Caco-2 (cell line): ENCODE measurements at regions not wholly inside any gene's neighbourhood (a gene's known extent, or its start where the extent isn't known, plus 50 kb on each side); places are given as distances from the start of the nearest gene placed in this dataset.

ENCODE experiments used
- BruUV-seq: library from RNA; stranded (reverse); fragments of 400-500 nt; replicated peaks from 2 replicates; lab custom pipeline; 2021; lab: Mats Ljungman, UMichigan
- CTCF ChIA-PET: fragments of 300-600 bp; sonication (Branson Sonifier 250); formaldehyde crosslinking; loops from one replicate; lab custom pipeline; 2022; ENCODE audit warnings: antibody characterized with exemption; lab: Charles Lee
- POLR2A ChIA-PET: fragments of 300-600 bp; sonication (Branson Sonifier 250); formaldehyde crosslinking; loops from one replicate; lab custom pipeline; 2022; ENCODE audit warnings: antibody characterized with exemption; lab: Charles Lee
- DNase-seq, 2 experiments: peaks; one replicate each; pipeline versions ENCODE4 v3.0.0 to v3.0.0-alpha.2; 2020 to 2022
- H3K27me3 ChIP-seq: replicated peaks from 2 replicates; pipeline ENCODE4 v1.6.0; 2011; ENCODE audit warnings: low read length; ENCODE audit not compliant: control insufficient read depth, insufficient read depth
- H3K36me3 ChIP-seq: 2 replicates; pipeline ENCODE4 v1.5.1; 2011; ENCODE audit warnings: low read length; ENCODE audit not compliant: control insufficient read depth, insufficient read depth
- H3K4me1 ChIP-seq: fragments of 250-450 bp; sonication (Bioruptor Pico); 2 replicates; pipeline ENCODE4 v1.5.1; 2020; ENCODE audit warnings: mild to moderate bottlenecking
- H3K4me3 ChIP-seq: 2 replicates; pipeline ENCODE4 v1.5.1; 2011; ENCODE audit warnings: low read depth, mild to moderate bottlenecking, control low read depth, low read length
- H3K9me3 ChIP-seq: fragments of 250-450 bp; sonication (Bioruptor Pico); 2 replicates; pipeline ENCODE4 v1.5.1; 2020; ENCODE audit warnings: mild to moderate bottlenecking, moderate library complexity
- H3K27ac Mint-ChIP-seq: one replicate; pipeline ENCODE4 v1.8.0; 2022; ENCODE audit warnings: mixed read lengths; ENCODE audit not compliant: unreplicated experiment
- H3K27me3 Mint-ChIP-seq: one replicate; pipeline ENCODE4 v1.8.0; 2022; ENCODE audit warnings: mixed read lengths; ENCODE audit not compliant: insufficient read depth, unreplicated experiment
- H3K36me3 Mint-ChIP-seq: one replicate; pipeline ENCODE4 v1.8.0; 2022; ENCODE audit warnings: mild to moderate bottlenecking, mixed read lengths; ENCODE audit not compliant: insufficient read depth, unreplicated experiment
- H3K4me1 Mint-ChIP-seq: one replicate; pipeline ENCODE4 v1.8.0; 2022; ENCODE audit warnings: low read depth, mixed read lengths; ENCODE audit not compliant: unreplicated experiment
- H3K4me3 Mint-ChIP-seq: one replicate; pipeline ENCODE4 v1.8.0; 2022; ENCODE audit warnings: mild to moderate bottlenecking, moderate library complexity, mixed read lengths; ENCODE audit not compliant: unreplicated experiment
- H3K9me3 Mint-ChIP-seq: one replicate; pipeline ENCODE4 v1.8.0; 2022; ENCODE audit warnings: mixed read lengths; ENCODE audit not compliant: unreplicated experiment
- CTCF ChIP-seq, 2 experiments: fragments of 200-600 bp in 1 of 2; IDR thresholded peaks; 1 replicate in 1 of 2; 2 replicates in 1 of 2; pipeline versions ENCODE4 v1.5.1 to v1.8.0; 2011 to 2022; ENCODE audit warnings: antibody characterized with exemption in 1 of 2, control low read depth in 1 of 2, inconsistent platforms in 1 of 2, low read depth in 1 of 2, low read length in 1 of 2, mild to moderate bottlenecking in 1 of 2, moderate library complexity in 1 of 2; ENCODE audit not compliant: insufficient read depth in 1 of 2, severe bottlenecking in 1 of 2, unreplicated experiment in 1 of 2
- intact Hi-C: fragments of 100-400 bp; cut with micrococcal nuclease; formaldehyde crosslinking; loops from one replicate; pipeline ENCODE4 v1.10.0; 2022; ENCODE audit not compliant: unreplicated experiment

DNA sequence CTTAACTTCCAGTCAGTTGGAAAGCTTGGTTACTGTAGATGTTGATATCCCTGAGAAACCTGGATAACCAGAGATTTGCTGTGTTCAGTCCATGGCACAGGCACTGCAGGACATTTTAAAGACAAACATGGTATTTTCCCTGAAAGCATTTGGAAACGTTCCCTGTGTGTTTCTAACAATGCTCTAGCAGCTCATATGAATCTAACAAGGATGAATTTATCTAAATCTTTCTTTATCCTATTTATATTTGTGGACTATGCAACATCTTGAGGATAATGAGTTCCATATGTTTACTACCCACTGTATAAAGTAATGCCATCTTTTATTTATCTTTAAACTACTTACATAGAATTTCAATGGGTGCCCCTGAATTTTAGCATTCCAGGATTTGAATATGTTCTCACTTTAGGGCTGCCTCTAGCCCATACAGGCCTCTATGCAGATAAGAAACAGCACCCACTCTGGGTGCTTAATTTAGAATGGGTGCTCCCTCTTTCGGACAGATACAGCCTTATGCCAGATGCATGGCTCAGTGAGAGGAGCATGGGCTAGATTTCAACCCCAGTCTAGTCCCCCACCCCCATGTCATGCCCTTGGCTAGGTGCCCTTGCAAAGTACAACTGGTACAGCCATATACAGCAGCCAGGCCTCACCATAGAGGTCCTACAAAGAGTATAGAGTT is 50.6 kb upstream of the NEMP2 start:
- H3K4me3 ChIP-seq = no peak overlapping the region
- POLR2A ChIA-PET = no interaction called here
- no peak overlapping the region for H3K4me3 Mint-ChIP-seq
- H3K36me3 Mint-ChIP-seq = no peaks in the 10 kb centered on the region
- intact Hi-C loops = no loop called here
- H3K9me3 ChIP-seq = no peaks in the 10 kb centered on the region
- H3K27me3 Mint-ChIP-seq = no peaks in the 10 kb centered on the region
- no TSS peak for BruUV-seq
- peaks cover 15% of the 10 kb centered on the region for H3K4me1 ChIP-seq
- TF ChIP-seq CTCF (IDR thresholded peaks at IDR 0.05; ENCODE audit: insufficient read depth in 1 of 2, low read depth in 1 of 2, low read length in 1 of 2, severe bottlenecking in 1 of 2, unreplicated experiment in 1 of 2) = no peak
- H3K9me3 Mint-ChIP-seq = no peaks in the 10 kb centered on the region
- H3K27me3 ChIP-seq = no peaks in the 10 kb centered on the region
- no peaks in the 10 kb centered on the region for H3K36me3 ChIP-seq
- peaks cover 5% of the 10 kb centered on the region for H3K4me1 Mint-ChIP-seq
- H3K27ac Mint-ChIP-seq = no peak overlapping the region
- no peak for DNase-seq
- CTCF ChIA-PET = no interaction called here

DNA sequence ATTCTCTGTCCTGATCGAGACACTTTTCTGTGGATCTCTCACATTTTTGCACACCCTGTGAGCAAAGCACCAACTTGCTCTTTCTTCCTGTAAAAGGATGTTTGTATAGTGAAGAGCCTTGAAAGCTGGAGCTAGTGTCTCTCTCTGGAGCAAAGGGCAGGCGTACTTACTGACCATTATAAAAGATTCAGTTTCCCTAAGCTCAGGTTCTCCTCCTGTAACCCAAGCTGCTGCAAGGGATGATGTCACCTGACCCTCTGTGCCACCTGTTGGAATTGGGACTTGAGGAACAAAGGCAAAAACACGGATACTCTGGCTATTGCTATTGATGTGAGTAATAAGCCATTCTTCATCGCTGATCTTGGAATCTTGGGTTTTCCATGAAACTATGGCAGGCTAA is 52.6 kb upstream of the NEMP2 start:
- POLR2A ChIA-PET = interaction anchor here (0.5 kb wide), 1 partner anchor 443 kb away, joined by 3 read pairs; no protein-coding TSS in a partner anchor
- H3K27me3 Mint-ChIP-seq = no peaks in the 10 kb centered on the region
- TF ChIP-seq CTCF (IDR thresholded peaks at IDR 0.05; ENCODE audit: insufficient read depth in 1 of 2, low read depth in 1 of 2, low read length in 1 of 2, severe bottlenecking in 1 of 2, unreplicated experiment in 1 of 2) = no peak
- H3K4me1 Mint-ChIP-seq = no peaks in the 10 kb centered on the region
- peaks cover 6% of the 10 kb centered on the region; the same call in 1 of the 2 replicates for H3K4me1 ChIP-seq
- BruUV-seq = no TSS peak
- H3K27me3 ChIP-seq = no peaks in the 10 kb centered on the region
- no peaks in the 10 kb centered on the region for H3K9me3 ChIP-seq
- CTCF ChIA-PET = no interaction called here
- no peak for DNase-seq
- intact Hi-C loops = no loop called here
- H3K36me3 ChIP-seq = no peaks in the 10 kb centered on the region
- no peaks in the 10 kb centered on the region for H3K9me3 Mint-ChIP-seq
- no peak overlapping the region for H3K4me3 ChIP-seq
- H3K4me3 Mint-ChIP-seq = no peak overlapping the region
- no peaks in the 10 kb centered on the region for H3K36me3 Mint-ChIP-seq
- no peak overlapping the region for H3K27ac Mint-ChIP-seq

- H3K27ac Mint-ChIP-seq = no peak overlapping the region
- ChIA-PET POLR2A (no interaction called here), CTCF (no interaction called here)
- no peak overlapping the region for H3K4me3 Mint-ChIP-seq
- H3K27me3 ChIP-seq = no peaks in the 10 kb centered on the region
- H3K36me3 ChIP-seq = no peaks in the 10 kb centered on the region
- DNase-seq = no peak
- no peak overlapping the region for H3K4me3 ChIP-seq
- H3K36me3 Mint-ChIP-seq = no peaks in the 10 kb centered on the region
- no TSS peak for BruUV-seq
- intact Hi-C loops = no loop called here
- H3K4me1 ChIP-seq = peaks cover 6% of the 10 kb centered on the region; the same call in 1 of the 2 replicates
- H3K4me1 Mint-ChIP-seq = no peaks in the 10 kb centered on the region
- TF ChIP-seq CTCF (IDR thresholded peaks at IDR 0.05; ENCODE audit: insufficient read depth in 1 of 2, low read depth in 1 of 2, low read length in 1 of 2, severe bottlenecking in 1 of 2, unreplicated experiment in 1 of 2) = no peak
- H3K9me3 ChIP-seq = no peaks in the 10 kb centered on the region
- H3K27me3 Mint-ChIP-seq = no peaks in the 10 kb centered on the region
- H3K9me3 Mint-ChIP-seq = no peaks in the 10 kb centered on the region
These were observed 54.5 kb upstream of the NEMP2 start for GRCh38 chr2:190589008-190589407.
